ENCODE measurements at regions not wholly inside any gene's neighbourhood (a gene's known extent, or its start where the extent isn't known, plus 50 kb on each side); places are given as distances from the start of the nearest gene placed in this dataset.

GRCh38 chr14:53209370-53209769 lies 56.2 kb upstream of the DDHD1 start:
- Histone ChIP-seq H2BK20ac (ENCODE audit: low read depth, low read length, poor library complexity, severe bottlenecking) (no peak overlapping the region), H2AK5ac (ENCODE audit: insufficient read length, low read length) (no peak overlapping the region), H2AFZ (ENCODE audit: low read length) (no peak overlapping the region), H3K79me2 (ENCODE audit: insufficient read depth, low read length) (no peaks in the 10 kb centered on the region), H4K5ac (ENCODE audit: insufficient read length, low read depth, low read length) (no peak overlapping the region), H2BK12ac (ENCODE audit: insufficient read length, low read depth, low read length) (no peak overlapping the region), H3K4me1 (ENCODE audit: insufficient read depth, low read length) (no peaks in the 10 kb centered on the region; the same call in 1 of the 2 replicates), H3K56ac (ENCODE audit: insufficient read length, low read depth, low read length) (no peak overlapping the region), H3K4ac (ENCODE audit: low read depth, low read length) (no peak overlapping the region), H3K9me3 (ENCODE audit: control insufficient read depth, low read depth, low read length) (no peaks in the 10 kb centered on the region), H3K23me2 (ENCODE audit: insufficient read length, low read depth, low read length, poor library complexity, severe bottlenecking) (no peaks in the 10 kb centered on the region), H3K27ac (ENCODE audit: insufficient read length, low read depth, low read length) (no peak overlapping the region), H3K4me2 (ENCODE audit: insufficient read depth, insufficient read length, low read length) (no peak overlapping the region), H3K9ac (ENCODE audit: extremely low read depth, insufficient read length, low read length) (no peak overlapping the region), H2BK15ac (ENCODE audit: low read depth, low read length) (no peak overlapping the region), H2BK5ac (ENCODE audit: insufficient read length, low read length) (no peak overlapping the region), H3T11ph (ENCODE audit: low read length) (no peak overlapping the region), H2BK120ac (ENCODE audit: low read depth, low read length, poor library complexity, severe bottlenecking) (no peak overlapping the region), H3K79me1 (ENCODE audit: insufficient read depth, low read depth, low read length, poor library complexity, severe bottlenecking) (no peaks in the 10 kb centered on the region), H4K20me1 (ENCODE audit: control insufficient read depth, insufficient read depth, insufficient read length) (no peaks in the 10 kb centered on the region), H4K8ac (replicated peaks; ENCODE audit: insufficient read length, low read depth, low read length) (no peak overlapping the region), H3K14ac (ENCODE audit: insufficient read depth, low read length) (no peak overlapping the region), H4K91ac (ENCODE audit: insufficient read length, low read depth, low read length) (no peak overlapping the region), H3K23ac (ENCODE audit: insufficient read length, low read depth, low read length) (no peak overlapping the region), H3K18ac (ENCODE audit: insufficient read length, low read depth, low read length) (no peak overlapping the region), H3K27me3 (ENCODE audit: insufficient read depth, low read length) (no peaks in the 10 kb centered on the region)
- H3K27me3 Mint-ChIP-seq (ENCODE audit: low read depth), result no peaks in the 10 kb centered on the region
- no peak overlapping the region for H3K4me3 Mint-ChIP-seq
- no peak overlapping the region for H3K27ac Mint-ChIP-seq
- no peak for TF ChIP-seq CTCF (conservative IDR thresholded peaks at IDR 0.05)
- peaks cover 0 to 5% of the 10 kb centered on the region in 2 experiments; a peak in 2 of 5 replicates for H3K9me3 Mint-ChIP-seq
- no peaks in the 10 kb centered on the region; a peak in 1 of 7 replicates for H3K36me3 Mint-ChIP-seq (ENCODE audit: insufficient read depth in 1 of 3, low read depth in 3 of 3)
- H3K4me1 Mint-ChIP-seq, result peaks cover 3% of the 10 kb centered on the region in 2 experiments; a peak in 3 of 4 replicates
- DNase-seq, result no peak
- no CpG with 5 or more reads among the region's 2 CpGs for WGBS (ENCODE audit: extremely low coverage, insufficient read length, low lambda C conversion rate)
